HEK293 (cell line): ENCODE measurements at regions not wholly inside any gene's neighbourhood (a gene's known extent, or its start where the extent isn't known, plus 50 kb on each side); places are given as distances from the start of the nearest gene placed in this dataset.

ENCODE experiments used
- CTCF ChIA-PET: fragments of 350-600 bp; formaldehyde crosslinking; extraction: SDS; loops from one replicate; lab custom pipeline; 2021; ENCODE audit warnings: antibody characterized with exemption; lab: Yijun Ruan, JAX
- POLR2A ChIA-PET: fragments of 300-600 bp; formaldehyde crosslinking; extraction: SDS; loops from one replicate; lab custom pipeline; 2020; ENCODE audit warnings: antibody characterized with exemption, inconsistent platforms; lab: Yijun Ruan, JAX
- H3K27ac ChIP-seq: fragments of 200-500 bp; sonication (Bioruptor generic); 2 replicates; pipeline ENCODE4 v1.5.1; 2014; ENCODE audit warnings: low read depth, low read length, control low read depth, inconsistent platforms; ENCODE audit errors: extremely low read depth
- H3K36me3 ChIP-seq, 2 experiments: fragments of 200-500 bp in 1 of 2; sonication (Bioruptor generic) in 1 of 2; 1 replicate in 1 of 2; 2 replicates in 1 of 2; pipeline ENCODE4 v1.5.1; 2014 to 2017; ENCODE audit warnings: inconsistent platforms in 2 of 2, low read length in 2 of 2; ENCODE audit not compliant: control insufficient read depth in 2 of 2, insufficient read depth in 1 of 2
- H3K4me1 ChIP-seq: fragments of 200-500 bp; sonication (Bioruptor generic); 2 replicates; pipeline ENCODE4 v1.5.1; 2014; ENCODE audit warnings: mild to moderate bottlenecking, low read length, inconsistent platforms; ENCODE audit not compliant: control insufficient read depth, insufficient read depth
- H3K4me3 ChIP-seq: 2 replicates; pipeline ENCODE4 v1.5.1; 2011; ENCODE audit warnings: low read depth, mild to moderate bottlenecking, control low read depth, low read length, moderate library complexity
- H3K9me3 ChIP-seq: fragments of 200-500 bp; sonication (Bioruptor generic); 2 replicates; pipeline ENCODE4 v1.5.1; 2014; ENCODE audit warnings: low read depth, low read length, inconsistent platforms; ENCODE audit not compliant: control insufficient read depth, insufficient read depth
- TRIM28 ChIP-seq: IDR thresholded peaks from 2 replicates; pipeline ENCODE4 v1.6.1; 2011; ENCODE audit warnings: low read length, control low read depth, borderline replicate concordance
- ZIC2 ChIP-seq: fragments of 450-650 bp; formaldehyde crosslinking; IDR thresholded peaks from 2 replicates; pipeline ENCODE4 v1.5.1; 2016; ENCODE audit warnings: missing biosample characterization, missing genetic modification characterization
- ZNF19 ChIP-seq: fragments of 450-650 bp; formaldehyde crosslinking; IDR thresholded peaks from 2 replicates; pipeline ENCODE4; 2016; ENCODE audit warnings: missing biosample characterization, missing genetic modification characterization, low read depth
- ZNF391 ChIP-seq: fragments of 450-650 bp; formaldehyde crosslinking; IDR thresholded peaks from 2 replicates; pipeline ENCODE4 v1.5.1; 2016; ENCODE audit warnings: low read depth, missing biosample characterization, missing genetic modification characterization, borderline replicate concordance
- ZNF521 ChIP-seq: fragments of 450-650 bp; formaldehyde crosslinking; IDR thresholded peaks from 2 replicates; pipeline ENCODE4 v1.5.1; 2017; ENCODE audit warnings: missing biosample characterization, mild to moderate bottlenecking, missing genetic modification characterization
- ZNF529 ChIP-seq: fragments of 450-650 bp; formaldehyde crosslinking; IDR thresholded peaks from 2 replicates; pipeline ENCODE4 v1.5.1; 2017; ENCODE audit warnings: missing genetic modification characterization, missing biosample characterization; ENCODE audit not compliant: insufficient replicate concordance
- ZNF560 ChIP-seq: fragments of 450-650 bp; formaldehyde crosslinking; IDR thresholded peaks from 2 replicates; pipeline ENCODE4 v1.5.1; 2017; ENCODE audit warnings: missing biosample characterization, missing genetic modification characterization, borderline replicate concordance
- ZNF596 ChIP-seq: fragments of 450-650 bp; IDR thresholded peaks from 2 replicates; pipeline ENCODE4 v1.5.0; 2018; ENCODE audit warnings: missing biosample characterization, mild to moderate bottlenecking, missing genetic modification characterization, moderate library complexity
- ZNF791 ChIP-seq: fragments of 450-650 bp; formaldehyde crosslinking; IDR thresholded peaks from 2 replicates; pipeline ENCODE4 v1.5.1; 2016; ENCODE audit warnings: missing biosample characterization, missing genetic modification characterization
- ZNF843 ChIP-seq: fragments of 450-650 bp; formaldehyde crosslinking; IDR thresholded peaks from 2 replicates; pipeline ENCODE4 v1.5.1; 2016; ENCODE audit warnings: missing biosample characterization, missing genetic modification characterization
- TF ChIP-seq, protein P1 (sequence below): fragments of 450-650 bp; formaldehyde crosslinking; IDR thresholded peaks from 2 replicates; pipeline ENCODE4 v1.5.1; 2016; ENCODE audit warnings: missing biosample characterization, missing genetic modification characterization
- TF ChIP-seq, protein P2 (sequence below): fragments of 450-650 bp; formaldehyde crosslinking; IDR thresholded peaks from 2 replicates; pipeline ENCODE4 v1.5.1; 2016; ENCODE audit warnings: missing biosample characterization, missing genetic modification characterization
- TF ChIP-seq, protein P3 (sequence below): fragments of 450-650 bp; formaldehyde crosslinking; IDR thresholded peaks from 2 replicates; pipeline ENCODE4 v1.5.0; 2017; ENCODE audit warnings: missing biosample characterization, missing genetic modification characterization, borderline replicate concordance
- TF ChIP-seq, protein P4 (sequence below): fragments of 450-650 bp; formaldehyde crosslinking; IDR thresholded peaks from 2 replicates; pipeline ENCODE4 v1.5.1; 2016; ENCODE audit warnings: missing biosample characterization, missing genetic modification characterization

DNA sequence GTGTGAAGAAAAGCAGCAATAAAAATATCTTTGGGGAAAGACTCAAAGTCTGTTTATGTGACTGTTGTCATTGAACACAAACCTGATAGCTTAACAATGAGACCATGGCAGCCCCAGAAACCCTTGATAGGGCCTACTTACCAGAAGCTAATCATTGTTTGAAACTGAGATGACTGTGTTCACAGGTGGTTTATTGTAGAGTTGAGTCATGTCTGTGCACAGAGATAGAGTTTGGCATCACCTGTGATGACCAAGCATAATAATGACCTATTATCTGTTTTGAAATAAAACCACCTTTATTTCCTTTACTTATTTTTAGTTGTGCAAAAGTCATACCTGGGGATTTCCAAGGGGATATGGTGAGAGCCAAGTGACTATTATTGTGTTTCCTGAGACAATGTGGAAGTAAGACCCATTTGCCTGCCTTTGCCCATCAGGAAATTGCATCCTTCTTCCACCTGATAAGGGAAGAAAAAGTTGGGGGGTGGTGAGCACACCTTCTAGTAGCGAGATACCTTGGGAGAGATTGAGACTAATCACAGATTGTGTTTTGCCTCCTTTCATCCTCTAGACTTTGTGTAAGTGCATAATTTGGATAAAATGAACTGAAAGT, 456.9 kb upstream of the JAG1 start (continued):
- TF ChIP-seq, protein P1, sequence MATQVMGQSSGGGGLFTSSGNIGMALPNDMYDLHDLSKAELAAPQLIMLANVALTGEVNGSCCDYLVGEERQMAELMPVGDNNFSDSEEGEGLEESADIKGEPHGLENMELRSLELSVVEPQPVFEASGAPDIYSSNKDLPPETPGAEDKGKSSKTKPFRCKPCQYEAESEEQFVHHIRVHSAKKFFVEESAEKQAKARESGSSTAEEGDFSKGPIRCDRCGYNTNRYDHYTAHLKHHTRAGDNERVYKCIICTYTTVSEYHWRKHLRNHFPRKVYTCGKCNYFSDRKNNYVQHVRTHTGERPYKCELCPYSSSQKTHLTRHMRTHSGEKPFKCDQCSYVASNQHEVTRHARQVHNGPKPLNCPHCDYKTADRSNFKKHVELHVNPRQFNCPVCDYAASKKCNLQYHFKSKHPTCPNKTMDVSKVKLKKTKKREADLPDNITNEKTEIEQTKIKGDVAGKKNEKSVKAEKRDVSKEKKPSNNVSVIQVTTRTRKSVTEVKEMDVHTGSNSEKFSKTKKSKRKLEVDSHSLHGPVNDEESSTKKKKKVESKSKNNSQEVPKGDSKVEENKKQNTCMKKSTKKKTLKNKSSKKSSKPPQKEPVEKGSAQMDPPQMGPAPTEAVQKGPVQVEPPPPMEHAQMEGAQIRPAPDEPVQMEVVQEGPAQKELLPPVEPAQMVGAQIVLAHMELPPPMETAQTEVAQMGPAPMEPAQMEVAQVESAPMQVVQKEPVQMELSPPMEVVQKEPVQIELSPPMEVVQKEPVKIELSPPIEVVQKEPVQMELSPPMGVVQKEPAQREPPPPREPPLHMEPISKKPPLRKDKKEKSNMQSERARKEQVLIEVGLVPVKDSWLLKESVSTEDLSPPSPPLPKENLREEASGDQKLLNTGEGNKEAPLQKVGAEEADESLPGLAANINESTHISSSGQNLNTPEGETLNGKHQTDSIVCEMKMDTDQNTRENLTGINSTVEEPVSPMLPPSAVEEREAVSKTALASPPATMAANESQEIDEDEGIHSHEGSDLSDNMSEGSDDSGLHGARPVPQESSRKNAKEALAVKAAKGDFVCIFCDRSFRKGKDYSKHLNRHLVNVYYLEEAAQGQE: no peak
- no peak for TF ChIP-seq ZNF843 (tag by site-specific recombination)
- TF ChIP-seq, protein P2, sequence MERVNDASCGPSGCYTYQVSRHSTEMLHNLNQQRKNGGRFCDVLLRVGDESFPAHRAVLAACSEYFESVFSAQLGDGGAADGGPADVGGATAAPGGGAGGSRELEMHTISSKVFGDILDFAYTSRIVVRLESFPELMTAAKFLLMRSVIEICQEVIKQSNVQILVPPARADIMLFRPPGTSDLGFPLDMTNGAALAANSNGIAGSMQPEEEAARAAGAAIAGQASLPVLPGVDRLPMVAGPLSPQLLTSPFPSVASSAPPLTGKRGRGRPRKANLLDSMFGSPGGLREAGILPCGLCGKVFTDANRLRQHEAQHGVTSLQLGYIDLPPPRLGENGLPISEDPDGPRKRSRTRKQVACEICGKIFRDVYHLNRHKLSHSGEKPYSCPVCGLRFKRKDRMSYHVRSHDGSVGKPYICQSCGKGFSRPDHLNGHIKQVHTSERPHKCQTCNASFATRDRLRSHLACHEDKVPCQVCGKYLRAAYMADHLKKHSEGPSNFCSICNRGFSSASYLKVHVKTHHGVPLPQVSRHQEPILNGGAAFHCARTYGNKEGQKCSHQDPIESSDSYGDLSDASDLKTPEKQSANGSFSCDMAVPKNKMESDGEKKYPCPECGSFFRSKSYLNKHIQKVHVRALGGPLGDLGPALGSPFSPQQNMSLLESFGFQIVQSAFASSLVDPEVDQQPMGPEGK (tag by site-specific recombination): no peak
- TF ChIP-seq ZNF521 (tag by site-specific recombination): no peak
- TF ChIP-seq, protein P3, sequence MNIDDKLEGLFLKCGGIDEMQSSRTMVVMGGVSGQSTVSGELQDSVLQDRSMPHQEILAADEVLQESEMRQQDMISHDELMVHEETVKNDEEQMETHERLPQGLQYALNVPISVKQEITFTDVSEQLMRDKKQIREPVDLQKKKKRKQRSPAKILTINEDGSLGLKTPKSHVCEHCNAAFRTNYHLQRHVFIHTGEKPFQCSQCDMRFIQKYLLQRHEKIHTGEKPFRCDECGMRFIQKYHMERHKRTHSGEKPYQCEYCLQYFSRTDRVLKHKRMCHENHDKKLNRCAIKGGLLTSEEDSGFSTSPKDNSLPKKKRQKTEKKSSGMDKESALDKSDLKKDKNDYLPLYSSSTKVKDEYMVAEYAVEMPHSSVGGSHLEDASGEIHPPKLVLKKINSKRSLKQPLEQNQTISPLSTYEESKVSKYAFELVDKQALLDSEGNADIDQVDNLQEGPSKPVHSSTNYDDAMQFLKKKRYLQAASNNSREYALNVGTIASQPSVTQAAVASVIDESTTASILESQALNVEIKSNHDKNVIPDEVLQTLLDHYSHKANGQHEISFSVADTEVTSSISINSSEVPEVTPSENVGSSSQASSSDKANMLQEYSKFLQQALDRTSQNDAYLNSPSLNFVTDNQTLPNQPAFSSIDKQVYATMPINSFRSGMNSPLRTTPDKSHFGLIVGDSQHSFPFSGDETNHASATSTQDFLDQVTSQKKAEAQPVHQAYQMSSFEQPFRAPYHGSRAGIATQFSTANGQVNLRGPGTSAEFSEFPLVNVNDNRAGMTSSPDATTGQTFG (tag by site-specific recombination): no peak
- no peak for TF ChIP-seq ZNF596 (tag by site-specific recombination)
- no peak for TF ChIP-seq ZNF560 (tag by site-specific recombination)
- no peak for TF ChIP-seq ZNF791
- TF ChIP-seq, all 188 proteins: peak for 0

DNA sequence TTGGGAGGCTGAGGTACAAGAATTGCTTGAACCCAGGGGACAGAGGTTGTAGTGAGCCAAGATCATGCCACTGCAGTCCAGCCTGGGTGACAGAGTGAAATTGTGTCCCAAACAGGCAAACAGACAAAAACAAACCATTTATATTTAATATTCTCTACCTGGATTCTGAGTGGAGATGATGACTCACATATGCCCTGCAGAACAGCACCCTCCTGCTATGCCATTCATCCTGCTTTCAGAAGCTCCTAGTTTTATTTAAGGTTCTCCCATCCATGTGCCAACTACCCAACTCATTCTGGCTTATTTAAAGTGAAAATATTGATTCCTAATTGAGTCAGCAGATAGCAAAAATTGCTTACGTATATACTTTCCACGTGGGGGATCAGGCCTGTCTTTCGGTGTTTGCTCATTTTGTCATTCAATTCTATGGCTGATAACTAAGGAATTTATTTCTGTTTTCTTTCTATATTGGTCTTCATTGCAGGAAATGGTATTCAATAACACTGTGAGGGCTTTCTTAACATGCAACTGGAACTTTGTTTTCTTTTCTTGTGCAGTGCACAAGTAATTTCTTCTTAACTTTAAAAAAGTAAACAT, 459.1 kb upstream of the JAG1 start:
- Histone ChIP-seq H3K4me1 (no peaks in the 10 kb centered on the region), H3K36me3 (no peaks in the 10 kb centered on the region), H3K27ac (no peak overlapping the region), H3K4me3 (no peak overlapping the region), H3K9me3 (no peaks in the 10 kb centered on the region)
- ChIA-PET CTCF (interaction anchor here (0.6 to 0.7 kb wide), 2 partner anchors 167 to 416 kb away, joined by 4 read pairs; no protein-coding TSS in a partner anchor), POLR2A (no interaction called here)
- TF ChIP-seq ZIC2 (tag by site-specific recombination): no peak
- TF ChIP-seq ZNF391: no peak
- no peak for TF ChIP-seq TRIM28
- TF ChIP-seq ZNF529 (tag by site-specific recombination): no peak
- no peak for TF ChIP-seq ZNF19 (tag by site-specific recombination)
- TF ChIP-seq, protein P4, sequence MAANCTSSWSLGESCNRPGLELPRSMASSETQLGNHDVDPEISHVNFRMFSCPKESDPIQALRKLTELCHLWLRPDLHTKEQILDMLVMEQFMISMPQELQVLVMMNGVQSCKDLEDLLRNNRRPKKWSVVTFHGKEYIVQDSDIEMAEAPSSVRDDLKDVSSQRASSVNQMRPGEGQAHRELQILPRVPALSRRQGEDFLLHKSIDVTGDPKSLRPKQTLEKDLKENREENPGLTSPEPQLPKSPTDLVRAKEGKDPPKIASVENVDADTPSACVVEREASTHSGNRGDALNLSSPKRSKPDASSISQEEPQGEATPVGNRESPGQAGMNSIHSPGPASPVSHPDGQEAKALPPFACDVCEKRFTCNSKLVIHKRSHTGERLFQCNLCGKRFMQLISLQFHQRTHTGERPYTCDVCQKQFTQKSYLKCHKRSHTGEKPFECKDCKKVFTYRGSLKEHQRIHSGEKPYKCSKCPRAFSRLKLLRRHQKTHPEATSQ (tag by site-specific recombination): no peak
